ENCODE measurements at regions not wholly inside any gene's neighbourhood (a gene's known extent, or its start where the extent isn't known, plus 50 kb on each side); places are given as distances from the start of the nearest gene placed in this dataset.
"Not testable (repeated sequence)": the region's sequence is repeated elsewhere in the genome, so short reads cannot be mapped to it uniquely, and the experiment has no call there.

- no peak for TF ChIP-seq CTCF (conservative IDR thresholded peaks at IDR 0.05; ENCODE audit: low read depth, low read length)
- H3K4me3 ChIP-seq (ENCODE audit: low read length): peak overlapping the region; percentile 67
- DNase-seq (ENCODE audit: low read depth): no peak
These were observed 82.0 kb downstream of the OR2B2 start for GRCh38 chr6:27830212-27830599.

GRCh38 chr6:27829453-27830211, 82.6 kb downstream of the OR2B2 start:
- TF ChIP-seq CTCF (conservative IDR thresholded peaks at IDR 0.05; ENCODE audit: low read depth, low read length): no peak
- DNase-seq (ENCODE audit: low read depth): no peak
- peak overlapping the region; percentile 67 for H3K4me3 ChIP-seq (ENCODE audit: low read length)

GRCh38 chr6:27827477-27827876, 84.7 kb downstream of the OR2B2 start:
- H3K4me3 ChIP-seq (ENCODE audit: low read length): not testable (repeated sequence)

GRCh38 chr6:27826612-27826985, 85.6 kb downstream of the OR2B2 start:
- not testable (repeated sequence) for DNase-seq (ENCODE audit: low read depth); H3K4me3 ChIP-seq (ENCODE audit: low read length)

More at GRCh38 chr6:27827477-27827876, 84.7 kb downstream of the OR2B2 start:
- not testable (repeated sequence) for DNase-seq (ENCODE audit: low read depth)

GRCh38 chr6:27825848-27826611, 86.2 kb downstream of the OR2B2 start:
- H3K4me3 ChIP-seq (ENCODE audit: low read length): not testable (repeated sequence)

GRCh38 chr6:27825025-27825793, 87.0 kb downstream of the OR2B2 start:
- DNase-seq (ENCODE audit: low read depth): no peak
- H3K4me3 ChIP-seq (ENCODE audit: low read length): peak overlapping the region; percentile 75
- no peak for TF ChIP-seq CTCF (conservative IDR thresholded peaks at IDR 0.05; ENCODE audit: low read depth, low read length)

More at GRCh38 chr6:27825848-27826611, 86.2 kb downstream of the OR2B2 start:
- DNase-seq (ENCODE audit: low read depth): not testable (repeated sequence)

GRCh38 chr6:27824211-27825024, 87.8 kb downstream of the OR2B2 start:
- not testable (repeated sequence) for DNase-seq (ENCODE audit: low read depth)

GRCh38 chr6:27823714-27824210, 88.4 kb downstream of the OR2B2 start:
- H3K4me3 ChIP-seq (ENCODE audit: low read length): peak overlapping the region; percentile 60
- DNase-seq (ENCODE audit: low read depth): not testable (repeated sequence)

More at GRCh38 chr6:27824211-27825024, 87.8 kb downstream of the OR2B2 start:
- H3K4me3 ChIP-seq (ENCODE audit: low read length): peak overlapping the region; percentile 75

GRCh38 chr6:27816906-27817305, 95.3 kb downstream of the OR2B2 start:
- no peak for TF ChIP-seq CTCF (conservative IDR thresholded peaks at IDR 0.05; ENCODE audit: low read depth, low read length)
- no peak for DNase-seq (ENCODE audit: low read depth)
- H3K4me3 ChIP-seq (ENCODE audit: low read length): no peak overlapping the region

Data from retinal pigment epithelial cell (primary cell).